ENCODE measurements at regions not wholly inside any gene's neighbourhood (a gene's known extent, or its start where the extent isn't known, plus 50 kb on each side); places are given as distances from the start of the nearest gene placed in this dataset.

GRCh38 chr2:181307203-181307991 lies 149.8 kb upstream of the ITGA4 start:
- no peak for DNase-seq

DNA sequence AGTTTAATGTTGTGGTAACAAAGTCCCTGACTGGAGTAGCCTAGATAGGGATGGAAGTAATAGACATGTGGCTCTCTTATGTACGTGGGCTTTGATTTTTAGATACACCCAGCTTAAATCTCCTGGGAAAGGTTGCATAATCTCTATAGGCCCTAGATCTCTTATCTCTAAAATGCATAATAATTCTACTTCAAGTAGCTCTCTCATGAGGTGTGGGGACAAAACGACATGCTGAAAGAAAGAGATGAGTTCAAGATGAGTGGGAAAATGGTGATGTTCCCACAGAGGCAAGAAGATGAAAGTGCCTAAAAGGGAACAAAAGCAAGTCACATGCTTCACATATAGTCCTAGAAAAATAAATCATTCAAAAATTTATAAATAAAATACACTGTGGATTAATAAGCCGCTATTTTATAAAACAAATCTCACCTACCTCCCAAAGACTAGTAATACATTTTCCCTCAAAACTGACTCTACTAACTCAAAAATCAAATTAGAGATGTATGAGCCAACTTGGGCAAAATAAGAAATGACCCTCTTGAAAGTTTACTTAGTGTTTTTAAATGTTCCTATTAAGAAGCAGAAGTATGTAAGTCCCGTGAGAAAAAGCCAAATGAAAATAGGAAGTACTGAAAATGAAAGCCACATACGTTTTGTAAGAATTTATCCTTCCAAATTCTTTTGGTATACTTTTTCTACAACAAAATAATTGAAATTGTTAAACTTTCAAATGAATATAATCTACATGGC lies 148.2 kb upstream of the ITGA4 start:
- no peak for DNase-seq

DNA sequence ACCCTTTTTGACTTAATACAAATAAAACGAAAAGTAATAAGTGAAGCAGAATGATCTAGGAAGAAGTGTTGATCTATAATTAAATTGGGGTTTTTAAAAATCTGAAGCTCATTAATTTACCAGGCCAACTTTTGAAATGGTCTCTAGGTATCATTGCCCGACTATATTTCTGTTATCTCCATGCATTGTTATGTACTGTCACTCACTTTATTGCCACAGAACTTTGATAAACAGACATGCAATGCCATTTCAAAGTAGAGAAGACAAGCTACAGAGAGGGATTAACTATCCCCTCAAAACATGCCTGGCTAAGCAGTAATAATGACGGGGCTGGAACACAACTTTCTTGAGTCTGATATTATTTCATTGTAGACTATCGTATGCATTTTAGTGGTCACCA lies 147.6 kb upstream of the ITGA4 start:
- DNase-seq: no peak

GRCh38 chr2:181310967-181311366 lies 146.2 kb upstream of the ITGA4 start:
- DNase-seq: no peak

DNA sequence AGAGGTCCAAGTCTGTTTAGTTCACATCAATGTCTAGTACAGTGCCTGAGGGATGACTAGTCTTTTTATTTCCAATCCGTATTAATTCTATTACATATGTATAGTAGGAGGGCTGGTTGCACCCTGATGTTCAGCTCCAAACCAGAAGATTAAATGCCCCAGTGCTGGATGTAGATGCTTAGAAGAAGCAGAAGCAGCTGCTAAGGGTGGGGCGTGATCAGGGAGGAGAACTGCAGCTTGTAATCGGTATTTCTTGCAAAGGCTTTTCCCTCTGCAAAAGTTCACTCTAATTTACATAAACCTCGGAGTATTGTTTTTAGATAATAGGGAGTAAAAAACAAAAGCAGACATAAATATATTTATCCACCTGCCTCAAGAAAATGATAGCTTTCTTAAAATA lies 145.3 kb upstream of the ITGA4 start:
- DNase-seq: no peak

DNA sequence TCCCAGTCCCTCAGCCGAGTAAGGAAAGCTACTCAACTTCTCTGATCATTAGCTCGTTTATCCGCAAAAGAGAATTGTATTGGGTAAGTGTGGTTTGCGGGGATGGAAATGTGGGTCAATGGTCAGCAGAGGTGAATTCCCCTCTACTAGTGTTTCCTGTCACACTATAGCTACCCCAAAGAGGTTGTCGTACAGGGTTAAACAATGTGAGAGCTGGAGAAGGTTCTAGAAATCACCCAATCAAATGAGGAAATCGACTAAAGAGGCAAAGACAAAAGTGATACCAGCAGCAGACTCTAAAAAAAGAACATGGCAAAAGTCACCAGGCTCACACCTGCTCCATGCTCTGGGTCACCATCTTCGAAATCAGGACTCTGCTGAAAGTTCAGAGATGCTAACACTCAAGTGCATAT lies 144.7 kb upstream of the ITGA4 start:
- no peak for DNase-seq

- DNase-seq: no peak
Observed at GRCh38 chr2:181313845-181314244, 143.3 kb upstream of the ITGA4 start.

DNA sequence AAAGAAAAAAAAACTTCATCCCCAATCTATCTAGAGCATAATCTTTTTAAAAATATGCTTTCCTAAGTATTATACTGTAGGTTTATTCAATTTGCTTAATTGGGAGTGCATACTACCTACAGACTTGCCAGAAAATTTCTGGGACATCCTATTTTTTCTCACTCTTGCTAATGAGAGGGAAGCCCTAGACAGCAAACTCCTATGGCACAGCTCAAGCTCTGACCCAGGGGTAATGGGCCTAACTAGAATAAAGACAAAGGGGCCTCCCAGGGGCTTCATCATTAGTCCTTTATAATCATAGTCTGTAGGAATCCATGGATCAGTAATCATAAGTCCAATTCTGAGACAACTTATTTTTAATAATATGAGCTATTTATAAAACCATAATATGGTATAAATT lies 142.6 kb upstream of the ITGA4 start:
- no peak for DNase-seq

- no peak for DNase-seq
Observed at GRCh38 chr2:181317511-181317910, 139.7 kb upstream of the ITGA4 start.

DNA sequence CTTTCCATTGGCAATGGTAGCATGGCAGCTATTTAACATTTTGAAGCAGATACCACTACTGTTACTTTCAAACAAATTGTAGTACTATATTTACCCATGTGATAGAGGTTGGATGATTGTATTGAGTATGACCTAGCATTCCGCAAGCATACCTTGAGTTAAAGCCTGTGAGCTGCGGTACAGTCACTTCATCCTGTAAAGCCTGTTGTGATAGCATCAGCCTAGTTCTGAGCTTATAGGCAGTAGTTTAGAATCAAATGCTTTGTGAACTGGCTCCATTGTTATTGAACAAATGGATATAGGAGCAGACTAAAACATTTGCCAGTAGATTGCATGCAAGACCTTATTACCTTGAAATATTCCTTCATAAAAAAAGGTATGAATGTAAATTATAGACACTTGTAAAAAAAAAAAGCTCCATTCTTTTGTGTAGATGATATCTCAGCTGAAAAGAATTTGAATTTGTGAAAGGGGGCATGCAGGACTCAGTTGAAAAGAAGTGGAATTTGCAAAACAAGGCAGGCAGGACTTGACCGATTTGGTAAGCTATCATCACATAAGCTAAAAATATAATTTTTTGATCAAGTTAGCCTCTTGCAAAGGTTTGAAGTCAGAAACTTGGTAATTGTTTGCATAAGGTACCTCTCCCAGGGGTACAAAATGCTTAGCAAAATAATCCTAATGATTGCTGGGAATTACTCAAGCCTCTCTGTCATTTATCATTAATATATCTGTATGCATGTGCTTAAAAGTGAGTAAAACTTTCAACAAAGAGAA lies 138.5 kb upstream of the ITGA4 start:
- no peak for DNase-seq

GRCh38 chr2:181319286-181319685 lies 137.9 kb upstream of the ITGA4 start:
- DNase-seq: no peak

GRCh38 chr2:181320638-181321037 lies 136.5 kb upstream of the ITGA4 start:
- DNase-seq: no peak

- no peak for DNase-seq
Observed at GRCh38 chr2:181324912-181325311, 132.3 kb upstream of the ITGA4 start.

DNA sequence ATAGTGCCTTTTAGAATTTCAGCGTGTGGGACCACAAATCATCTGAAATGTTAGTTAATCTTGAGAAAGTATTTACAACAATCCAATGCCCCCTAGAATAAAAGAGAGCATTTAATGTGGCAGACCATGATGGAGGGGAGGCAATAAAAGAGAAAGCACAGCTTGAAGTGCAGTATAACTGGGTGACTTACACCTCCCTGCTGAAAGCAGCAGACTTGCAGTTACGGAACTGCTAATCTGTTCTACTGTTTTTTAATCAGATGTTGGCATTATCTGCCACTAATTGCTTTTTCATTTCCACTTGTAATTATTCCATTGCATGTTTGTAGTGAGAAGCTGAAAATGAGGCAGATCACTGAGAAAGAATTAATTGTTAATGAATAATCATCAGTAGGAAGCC lies 130.5 kb upstream of the ITGA4 start:
- no peak for DNase-seq

- no peak for DNase-seq
Observed at GRCh38 chr2:181330286-181330685, 126.9 kb upstream of the ITGA4 start.

GRCh38 chr2:181332044-181332605 lies 125.1 kb upstream of the ITGA4 start:
- DNase-seq: no peak

GRCh38 chr2:181334158-181334826 lies 122.9 kb upstream of the ITGA4 start:
- DNase-seq: no peak

DNA sequence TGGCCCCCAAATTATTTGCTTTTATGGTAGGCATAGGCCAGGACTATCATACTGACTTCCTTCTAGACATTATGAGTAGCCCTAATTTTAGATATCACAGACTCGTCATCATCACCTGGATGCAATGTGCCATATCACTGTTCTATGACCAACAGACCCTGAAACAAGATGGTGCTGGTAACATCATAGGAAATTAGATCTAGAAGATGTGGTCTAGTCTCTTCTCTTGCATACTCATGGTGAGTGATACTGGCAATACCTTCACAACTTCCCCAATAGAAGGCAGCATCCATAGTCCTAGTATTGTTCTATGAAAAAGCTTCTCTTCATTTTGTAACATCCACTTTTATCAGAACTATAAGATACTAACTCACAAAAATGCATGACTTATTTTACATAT lies 116.3 kb upstream of the ITGA4 start:
- no peak for DNase-seq

DNA sequence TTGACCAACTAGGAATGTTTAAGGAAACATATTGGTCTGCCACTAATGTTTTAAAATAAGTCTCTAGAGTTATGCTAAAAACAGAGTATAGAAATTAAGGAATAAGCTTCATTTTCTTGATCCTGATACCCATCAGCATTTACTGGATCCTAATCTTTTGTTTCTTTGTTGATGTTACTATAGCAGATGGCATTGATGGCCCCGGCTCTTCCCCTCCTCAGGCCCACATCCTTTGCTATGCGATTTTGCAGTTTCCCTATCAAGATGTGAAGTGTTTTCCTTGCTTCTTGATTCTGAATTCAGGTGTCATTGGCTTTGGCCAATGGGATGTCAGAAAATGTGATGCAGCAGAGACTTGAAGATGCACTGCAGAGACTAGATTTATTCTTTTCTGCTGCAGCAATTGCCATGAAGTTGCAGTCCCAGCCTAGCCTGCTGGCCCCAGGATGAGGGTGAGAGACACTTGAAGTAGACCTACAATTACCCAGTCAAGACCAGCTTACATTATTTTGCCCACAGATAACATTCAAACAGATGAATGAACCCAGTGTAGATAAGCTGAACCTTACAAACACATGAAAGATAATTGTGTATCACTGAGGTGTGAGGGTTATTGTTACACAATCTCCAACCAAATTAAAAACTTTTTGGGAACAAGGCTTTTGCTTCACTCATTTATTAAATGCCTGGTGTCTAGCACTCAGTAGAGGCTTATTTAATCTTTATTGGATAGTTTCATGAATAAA lies 115.2 kb upstream of the ITGA4 start:
- DNase-seq: no peak

- no peak for DNase-seq
Observed at GRCh38 chr2:181348107-181348837, 108.9 kb upstream of the ITGA4 start.

GRCh38 chr2:181352158-181352557 lies 105.0 kb upstream of the ITGA4 start:
- no peak for DNase-seq
